ENCODE measurements at regions not wholly inside any gene's neighbourhood (a gene's known extent, or its start where the extent isn't known, plus 50 kb on each side); places are given as distances from the start of the nearest gene placed in this dataset.
A peak's percentile ranks its signal among the peaks of the same experiment; 100 is the strongest.

GRCh38 chr13:83298617-83299016 is 583.7 kb downstream of the SLITRK1 start:
- H3K27me3 Mint-ChIP-seq (ENCODE audit: insufficient read depth, unreplicated experiment) = no peaks in the 10 kb centered on the region
- no peaks in the 10 kb centered on the region for H3K36me3 Mint-ChIP-seq (ENCODE audit: insufficient read depth, unreplicated experiment)
- DNase-seq (ENCODE audit: unreplicated experiment) = no peak
- H3K27ac Mint-ChIP-seq (ENCODE audit: low read depth, unreplicated experiment) = no peak overlapping the region
- TF ChIP-seq CTCF (IDR thresholded peaks at IDR 0.05; ENCODE audit: unreplicated experiment) = no peak
- CTCF ChIA-PET = no interaction called here
- no TSS peak for BruUV-seq (replicated peaks)
- H3K4me3 Mint-ChIP-seq (ENCODE audit: unreplicated experiment) = no peak overlapping the region
- no peaks in the 10 kb centered on the region for H3K9me3 Mint-ChIP-seq (ENCODE audit: unreplicated experiment)
- H3K4me1 Mint-ChIP-seq (ENCODE audit: insufficient read depth, unreplicated experiment) = no peaks in the 10 kb centered on the region
- POLR2A ChIA-PET = no interaction called here
- intact Hi-C loops (cut with micrococcal nuclease) = no loop called here

GRCh38 chr13:83297586-83298290 is 584.5 kb downstream of the SLITRK1 start:
- TF ChIP-seq CTCF (IDR thresholded peaks at IDR 0.05; ENCODE audit: unreplicated experiment) = no peak
- DNase-seq (ENCODE audit: unreplicated experiment) = no peak
- BruUV-seq (replicated peaks) = no TSS peak
- H3K4me3 Mint-ChIP-seq (ENCODE audit: unreplicated experiment) = no peak overlapping the region
- no peaks in the 10 kb centered on the region for H3K27me3 Mint-ChIP-seq (ENCODE audit: insufficient read depth, unreplicated experiment)
- no peak overlapping the region for H3K27ac Mint-ChIP-seq (ENCODE audit: low read depth, unreplicated experiment)
- POLR2A ChIA-PET = interaction anchor here (0.6 kb wide), 1 partner anchor 16 kb away, joined by 4 read pairs; no protein-coding TSS in a partner anchor
- intact Hi-C loops (cut with micrococcal nuclease) = no loop called here
- no peaks in the 10 kb centered on the region for H3K36me3 Mint-ChIP-seq (ENCODE audit: insufficient read depth, unreplicated experiment)
- peaks cover 6% of the 10 kb centered on the region for H3K9me3 Mint-ChIP-seq (ENCODE audit: unreplicated experiment)
- CTCF ChIA-PET = interaction anchor here (0.7 kb wide), 1 partner anchor 32 kb away, joined by 4 read pairs; no protein-coding TSS in a partner anchor
- H3K4me1 Mint-ChIP-seq (ENCODE audit: insufficient read depth, unreplicated experiment) = no peaks in the 10 kb centered on the region

GRCh38 chr13:83295686-83296085 is 586.6 kb downstream of the SLITRK1 start:
- POLR2A ChIA-PET = no interaction called here
- no peak for TF ChIP-seq CTCF (IDR thresholded peaks at IDR 0.05; ENCODE audit: unreplicated experiment)
- Mint-ChIP-seq H3K27ac (ENCODE audit: low read depth, unreplicated experiment) (no peak overlapping the region), H3K9me3 (ENCODE audit: unreplicated experiment) (peaks cover 6% of the 10 kb centered on the region), H3K4me1 (ENCODE audit: insufficient read depth, unreplicated experiment) (no peaks in the 10 kb centered on the region), H3K4me3 (ENCODE audit: unreplicated experiment) (no peak overlapping the region), H3K36me3 (ENCODE audit: insufficient read depth, unreplicated experiment) (no peaks in the 10 kb centered on the region), H3K27me3 (ENCODE audit: insufficient read depth, unreplicated experiment) (no peaks in the 10 kb centered on the region)
- CTCF ChIA-PET = no interaction called here
- DNase-seq (ENCODE audit: unreplicated experiment) = no peak
- intact Hi-C loops (cut with micrococcal nuclease) = no loop called here
- BruUV-seq (replicated peaks) = no TSS peak

GRCh38 chr13:83286737-83287136 is 595.5 kb downstream of the SLITRK1 start:
- peak; percentile 4 for DNase-seq (ENCODE audit: unreplicated experiment)
- ChIA-PET CTCF (no interaction called here), POLR2A (no interaction called here)
- Mint-ChIP-seq H3K9me3 (ENCODE audit: unreplicated experiment) (peaks cover 7% of the 10 kb centered on the region), H3K27me3 (ENCODE audit: insufficient read depth, unreplicated experiment) (no peaks in the 10 kb centered on the region), H3K4me3 (ENCODE audit: unreplicated experiment) (no peak overlapping the region), H3K27ac (ENCODE audit: low read depth, unreplicated experiment) (no peak overlapping the region), H3K36me3 (ENCODE audit: insufficient read depth, unreplicated experiment) (no peaks in the 10 kb centered on the region), H3K4me1 (ENCODE audit: insufficient read depth, unreplicated experiment) (no peaks in the 10 kb centered on the region)
- no peak for TF ChIP-seq CTCF (IDR thresholded peaks at IDR 0.05; ENCODE audit: unreplicated experiment)
- intact Hi-C loops (cut with micrococcal nuclease) = no loop called here
- no TSS peak for BruUV-seq (replicated peaks)
